ENCODE measurements at regions not wholly inside any gene's neighbourhood (a gene's known extent, or its start where the extent isn't known, plus 50 kb on each side); places are given as distances from the start of the nearest gene placed in this dataset.

DNA sequence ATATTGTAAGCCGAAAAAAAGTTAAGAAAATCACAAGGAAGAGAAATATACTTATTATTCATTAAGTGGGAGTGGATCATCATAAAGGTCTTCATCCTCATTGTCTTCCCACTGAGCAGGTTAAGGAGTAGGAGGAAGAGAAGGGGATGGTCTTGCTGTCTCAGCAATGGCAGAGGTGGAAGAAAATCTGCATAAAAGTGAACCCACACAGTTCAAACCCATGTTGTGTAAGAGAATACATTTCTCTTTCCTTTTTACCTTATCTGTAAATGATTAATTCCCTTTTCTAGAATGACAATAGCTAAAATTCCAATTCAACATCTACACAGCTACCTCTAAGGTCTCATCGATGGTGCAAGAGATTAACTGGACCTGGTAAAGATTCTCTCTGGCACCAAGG, 904.6 kb downstream of the EPHA3 start:
- H3K4me1 ChIP-seq (ENCODE audit: control insufficient read depth, insufficient read depth, low read length) = no peaks in the 10 kb centered on the region
- no peak overlapping the region for H3K27ac ChIP-seq (ENCODE audit: extremely low read depth, low read depth, low read length)
- ChIA-PET CTCF (no interaction called here), POLR2A (no interaction called here)
- H3K36me3 ChIP-seq (ENCODE audit: control insufficient read depth in 2 of 2, insufficient read depth in 1 of 2, low read length in 2 of 2) = no peaks in the 10 kb centered on the region
- TF ChIP-seq ZNF530 (tag by site-specific recombination; IDR thresholded peaks at IDR 0.05; ENCODE audit: low read depth) = no peak
- no peak for TF ChIP-seq ZNF157 (tag by site-specific recombination; IDR thresholded peaks at IDR 0.05)
- TF ChIP-seq ZNF335 (tag by site-specific recombination; conservative IDR thresholded peaks at IDR 0.05) = no peak
- TF ChIP-seq ZNF777 (tag by site-specific recombination; IDR thresholded peaks at IDR 0.05; ENCODE audit: borderline replicate concordance) = no peak
- no peak for TF ChIP-seq ZNF19 (tag by site-specific recombination; IDR thresholded peaks at IDR 0.05; ENCODE audit: low read depth)
- no peak for TF ChIP-seq ZNF677 (tag by site-specific recombination; IDR thresholded peaks at IDR 0.05)
- no peak for TF ChIP-seq ZNF184 (tag by site-specific recombination; IDR thresholded peaks at IDR 0.05)
- no peak for TF ChIP-seq ZNF112 (tag by site-specific recombination; IDR thresholded peaks at IDR 0.05)
- no peak for TF ChIP-seq ZNF148 (tag by site-specific recombination; IDR thresholded peaks at IDR 0.05; ENCODE audit: borderline replicate concordance)
- TF ChIP-seq ZNF404 (tag by site-specific recombination; IDR thresholded peaks at IDR 0.05) = no peak
- no peak for TF ChIP-seq ZNF514 (tag by site-specific recombination; IDR thresholded peaks at IDR 0.05)
- no peak for TF ChIP-seq ZNF830 (tag by site-specific recombination; IDR thresholded peaks at IDR 0.05; ENCODE audit: low read depth)
- TF ChIP-seq SP2 (tag by site-specific recombination; IDR thresholded peaks at IDR 0.05) = no peak
- TF ChIP-seq PATZ1 (tag by site-specific recombination; IDR thresholded peaks at IDR 0.05) = no peak
- TF ChIP-seq ZBTB17 (tag by site-specific recombination; IDR thresholded peaks at IDR 0.05) = no peak
- TF ChIP-seq ZNF645 (tag by site-specific recombination; IDR thresholded peaks at IDR 0.05) = no peak
- TF ChIP-seq ZNF133 (tag by site-specific recombination; IDR thresholded peaks at IDR 0.05) = no peak
- no peak for TF ChIP-seq BCL11A (tag by site-specific recombination; IDR thresholded peaks at IDR 0.05; ENCODE audit: low read depth)
- TF ChIP-seq ZNF10 (tag by site-specific recombination; IDR thresholded peaks at IDR 0.05) = no peak
- no peak for TF ChIP-seq WT1 (tag by site-specific recombination; IDR thresholded peaks at IDR 0.05)
- H3K4me3 ChIP-seq (ENCODE audit: low read depth, low read length) = no peak overlapping the region
- no peaks in the 10 kb centered on the region for H3K9me3 ChIP-seq (ENCODE audit: control insufficient read depth, insufficient read depth, low read depth, low read length)

GRCh38 chr3:90015688-90016356, 908.4 kb downstream of the EPHA3 start:
- peak; percentile 62; the same call in 1 of the 2 replicates for TF ChIP-seq MZF1 (tag by site-specific recombination; IDR thresholded peaks at IDR 0.05; ENCODE audit: borderline replicate concordance)
- TF ChIP-seq, protein P1, sequence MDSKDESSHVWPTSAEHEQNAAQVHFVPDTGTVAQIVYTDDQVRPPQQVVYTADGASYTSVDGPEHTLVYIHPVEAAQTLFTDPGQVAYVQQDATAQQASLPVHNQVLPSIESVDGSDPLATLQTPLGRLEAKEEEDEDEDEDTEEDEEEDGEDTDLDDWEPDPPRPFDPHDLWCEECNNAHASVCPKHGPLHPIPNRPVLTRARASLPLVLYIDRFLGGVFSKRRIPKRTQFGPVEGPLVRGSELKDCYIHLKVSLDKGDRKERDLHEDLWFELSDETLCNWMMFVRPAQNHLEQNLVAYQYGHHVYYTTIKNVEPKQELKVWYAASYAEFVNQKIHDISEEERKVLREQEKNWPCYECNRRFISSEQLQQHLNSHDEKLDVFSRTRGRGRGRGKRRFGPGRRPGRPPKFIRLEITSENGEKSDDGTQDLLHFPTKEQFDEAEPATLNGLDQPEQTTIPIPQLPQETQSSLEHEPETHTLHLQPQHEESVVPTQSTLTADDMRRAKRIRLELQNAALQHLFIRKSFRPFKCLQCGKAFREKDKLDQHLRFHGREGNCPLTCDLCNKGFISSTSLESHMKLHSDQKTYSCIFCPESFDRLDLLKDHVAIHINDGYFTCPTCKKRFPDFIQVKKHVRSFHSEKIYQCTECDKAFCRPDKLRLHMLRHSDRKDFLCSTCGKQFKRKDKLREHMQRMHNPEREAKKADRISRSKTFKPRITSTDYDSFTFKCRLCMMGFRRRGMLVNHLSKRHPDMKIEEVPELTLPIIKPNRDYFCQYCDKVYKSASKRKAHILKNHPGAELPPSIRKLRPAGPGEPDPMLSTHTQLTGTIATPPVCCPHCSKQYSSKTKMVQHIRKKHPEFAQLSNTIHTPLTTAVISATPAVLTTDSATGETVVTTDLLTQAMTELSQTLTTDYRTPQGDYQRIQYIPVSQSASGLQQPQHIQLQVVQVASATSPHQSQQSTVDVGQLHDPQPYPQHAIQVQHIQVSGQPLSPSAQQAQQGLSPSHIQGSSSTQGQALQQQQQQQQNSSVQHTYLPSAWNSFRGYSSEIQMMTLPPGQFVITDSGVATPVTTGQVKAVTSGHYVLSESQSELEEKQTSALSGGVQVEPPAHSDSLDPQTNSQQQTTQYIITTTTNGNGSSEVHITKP (tag by site-specific recombination; IDR thresholded peaks at IDR 0.05) = no peak
- H3K27ac ChIP-seq (ENCODE audit: extremely low read depth, low read depth, low read length) = no peak overlapping the region
- ChIA-PET CTCF (interaction anchor here (0.6 to 0.7 kb wide), 2 partner anchors 353 to 847 kb away, joined by 3 read pairs; no protein-coding TSS in a partner anchor), POLR2A (no interaction called here)
- no peak overlapping the region for H3K4me3 ChIP-seq (ENCODE audit: low read depth, low read length)
- H3K9me3 ChIP-seq (ENCODE audit: control insufficient read depth, insufficient read depth, low read depth, low read length) = no peaks in the 10 kb centered on the region
- H3K36me3 ChIP-seq (ENCODE audit: control insufficient read depth in 2 of 2, insufficient read depth in 1 of 2, low read length in 2 of 2) = no peaks in the 10 kb centered on the region
- H3K4me1 ChIP-seq (ENCODE audit: control insufficient read depth, insufficient read depth, low read length) = no peaks in the 10 kb centered on the region

All from HEK293 (cell line).